Transverse colon (tissue), 4 donors: ENCODE measurements at regions not wholly inside any gene's neighbourhood (a gene's known extent, or its start where the extent isn't known, plus 50 kb on each side); places are given as distances from the start of the nearest gene placed in this dataset.

Source experiments
- DNase-seq: peaks from one replicate; pipeline ENCODE4 v3.0.0-alpha.2; 2019
- H3K27ac ChIP-seq, 4 donors: fragments of 200-600 bp; sonication (generic); 2 replicates each; pipeline ENCODE4 v1.5.1; 2016 to 2018; ENCODE audit warnings: inconsistent platforms in 4 of 4
- H3K27me3 ChIP-seq: fragments of 200-600 bp; sonication (generic); 2 replicates; pipeline ENCODE4 v1.5.1; 2017; ENCODE audit warnings: inconsistent platforms
- H3K36me3 ChIP-seq, 4 donors: fragments of 200-600 bp; sonication (generic); 2 replicates each; pipeline ENCODE4 v1.5.1; 2017 to 2019; ENCODE audit warnings: inconsistent platforms in 4 of 4
- H3K4me1 ChIP-seq, 4 donors: fragments of 200-600 bp; sonication (generic); 2 replicates each; pipeline ENCODE4 v1.5.1; 2017 to 2020; ENCODE audit warnings: inconsistent platforms in 4 of 4
- H3K4me3 ChIP-seq, 4 donors: fragments of 200-600 bp; sonication (generic); 1 replicate in 1 of 4; 2 replicates in 3 of 4; pipeline versions ENCODE4 v1.5.1 to v1.6.1; 2017 to 2019; ENCODE audit warnings: inconsistent platforms in 4 of 4
- H3K9me3 ChIP-seq, 2 donors: fragments of 200-600 bp; sonication (generic); 2 replicates each; pipeline ENCODE4 v1.5.1; 2017 to 2019; ENCODE audit warnings: inconsistent platforms in 2 of 2
- CTCF ChIP-seq, 5 experiments: fragments of 200-600 bp in 3 of 5; fragments of 450-650 bp in 2 of 5; sonication (generic) in 3 of 5; IDR thresholded peaks; 1 replicate in 2 of 5; 2 replicates in 3 of 5; pipeline ENCODE4 v1.5.1; 2016 to 2017; ENCODE audit warnings: antibody characterized with exemption in 5 of 5, inconsistent platforms in 3 of 5, mild to moderate bottlenecking in 2 of 5, moderate library complexity in 1 of 5
- EP300 ChIP-seq: sonication (generic); formaldehyde crosslinking; IDR thresholded peaks from one replicate; pipeline ENCODE4 v1.6.1; 2017; ENCODE audit warnings: antibody characterized with exemption, low read depth
- POLR2A ChIP-seq: fragments of 450-650 bp; IDR thresholded peaks from one replicate; pipeline ENCODE4 v1.6.1; 2016; ENCODE audit warnings: antibody characterized with exemption, mild to moderate bottlenecking, moderate library complexity
- POLR2AphosphoS5 ChIP-seq, 3 donors: sonication (generic); formaldehyde crosslinking; IDR thresholded peaks; one replicate each; pipeline ENCODE4 v1.6.1; 2016; ENCODE audit warnings: antibody characterized with exemption in 3 of 3
- WGBS, 2 donors: methylation state at CpG; one replicate each; pipeline ENCODE4 v1.1.5; 2018; ENCODE audit warnings: low coverage in 1 of 2; 5-methylcytosine and 5-hydroxymethylcytosine counted together
- in situ Hi-C, 4 donors: fragments of 200-750 bp; cut with MboI; loops; one replicate each; pipeline versions ENCODE4 v1.15.0 to v1.15.1; 2017; ENCODE audit warnings: low sequenced_read_pairs in 3 of 4, low pct_ligation_motif_present in 1 of 4, low pct_unique_long_range_greater_than_20kb in 1 of 4
- intact Hi-C: fragments of 100-400 bp; cut with DNase I; formaldehyde crosslinking; loops from one replicate; pipeline ENCODE4 v1.15.1; 2023; ENCODE audit warnings: low total_unique reads

DNA sequence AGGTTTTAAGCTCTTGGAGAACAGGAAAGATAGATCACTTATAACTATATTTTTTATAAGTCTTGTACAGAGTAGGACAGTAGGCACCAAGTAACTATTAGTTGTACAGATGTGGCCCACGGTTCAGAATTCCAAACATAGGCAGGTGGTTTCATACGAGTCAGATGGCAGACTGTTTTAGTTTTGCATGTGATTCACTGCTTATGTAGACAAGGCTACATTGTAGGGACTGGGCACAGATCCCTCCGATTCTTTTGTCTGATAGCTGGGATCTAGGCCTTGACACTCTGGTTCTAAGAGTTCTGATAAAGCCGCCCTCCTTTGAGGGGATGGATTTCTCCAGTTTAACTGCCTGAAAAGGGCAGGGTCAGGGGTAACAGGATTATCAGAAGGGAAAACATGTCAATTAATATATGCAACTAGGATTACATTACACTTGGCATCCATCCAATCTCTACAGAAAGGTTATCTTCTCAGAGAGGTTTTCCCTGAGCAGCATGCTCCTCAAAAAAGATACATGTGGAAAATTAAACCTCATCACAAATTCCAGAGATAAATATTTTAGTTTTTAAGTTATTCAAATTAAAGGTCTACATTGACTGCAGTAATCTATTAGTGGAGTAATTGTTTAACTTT is 87.8 kb downstream of the SPRY1 start:
- no peak for TF ChIP-seq POLR2AphosphoS5 (IDR thresholded peaks at IDR 0.05)
- Histone ChIP-seq H3K4me3 (no peak overlapping the region), H3K4me1 (peaks cover 0 to 5% (median 1%) of the 10 kb centered on the region in 4 donors), H3K27ac (no peak overlapping the region), H3K9me3 (no peaks in the 10 kb centered on the region), H3K27me3 (no peaks in the 10 kb centered on the region), H3K36me3 (no peaks in the 10 kb centered on the region)
- no peak for DNase-seq
- intact Hi-C loops (no loop called here), in situ Hi-C loops (no loop called here)
- WGBS, 2 donors: 67 to 89% methylated on average over 2 to 4 of the region's 4 CpGs

DNA sequence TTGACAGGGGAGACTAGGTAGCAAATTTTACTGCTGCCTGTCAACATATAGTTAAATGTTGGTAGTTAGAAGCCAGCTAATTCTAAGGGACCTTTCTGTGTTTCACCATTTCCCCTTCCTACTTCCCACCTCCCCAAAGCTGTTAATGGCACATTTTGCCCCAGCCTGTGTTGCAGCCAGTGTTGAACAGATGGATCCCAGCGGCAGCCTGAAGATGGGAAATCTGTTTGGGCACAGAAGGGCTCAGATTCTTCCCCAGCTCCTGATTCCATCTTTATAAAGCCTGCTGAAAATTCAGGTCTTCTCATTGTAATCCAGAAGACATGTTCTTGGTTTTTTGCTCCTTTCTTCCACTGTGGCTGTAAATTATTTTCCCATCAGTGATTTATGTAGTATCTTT is 89.0 kb downstream of the SPRY1 start:
- in situ Hi-C loops: no loop called here
- H3K9me3 ChIP-seq: no peaks in the 10 kb centered on the region
- intact Hi-C loops: no loop called here
- no peak overlapping the region for H3K27ac ChIP-seq
- no peaks in the 10 kb centered on the region for H3K27me3 ChIP-seq
- H3K4me3 ChIP-seq: no peak overlapping the region
- no peaks in the 10 kb centered on the region for H3K4me1 ChIP-seq
- TF ChIP-seq POLR2A: no peak
- TF ChIP-seq CTCF (IDR thresholded peaks at IDR 0.05): no peak
- no peak for TF ChIP-seq EP300
- no peak for TF ChIP-seq POLR2AphosphoS5 (IDR thresholded peaks at IDR 0.05)
- no peaks in the 10 kb centered on the region for H3K36me3 ChIP-seq
- WGBS, 2 donors: 80% methylated on average over 1 of the region's 1 CpG; no CpG with 5 or more reads in 1 of the 2 donors
- DNase-seq: no peak

- in situ Hi-C loops (no loop called here), intact Hi-C loops (no loop called here)
- H3K9me3 ChIP-seq: no peaks in the 10 kb centered on the region
- no peaks in the 10 kb centered on the region for H3K4me1 ChIP-seq
- TF ChIP-seq POLR2A (no peak), CTCF (IDR thresholded peaks at IDR 0.05) (no peak), POLR2AphosphoS5 (IDR thresholded peaks at IDR 0.05) (no peak), EP300 (no peak)
- DNase-seq: no peak
- no peak overlapping the region for H3K27ac ChIP-seq
- H3K27me3 ChIP-seq: no peaks in the 10 kb centered on the region
- 37 to 51% methylated on average over 5 of the region's 5 CpGs for WGBS, 2 donors
- H3K36me3 ChIP-seq: no peaks in the 10 kb centered on the region
- no peak overlapping the region for H3K4me3 ChIP-seq
Observed at GRCh38 chr4:123488916-123489315, 92.3 kb downstream of the SPRY1 start.

- no peak overlapping the region for H3K27ac ChIP-seq
- H3K4me3 ChIP-seq: no peak overlapping the region
- no peaks in the 10 kb centered on the region for H3K4me1 ChIP-seq
- no peaks in the 10 kb centered on the region for H3K9me3 ChIP-seq
- H3K27me3 ChIP-seq: no peaks in the 10 kb centered on the region
- in situ Hi-C loops: no loop called here
- no peak for TF ChIP-seq POLR2AphosphoS5 (IDR thresholded peaks at IDR 0.05)
- TF ChIP-seq POLR2A: no peak
- intact Hi-C loops: no loop called here
- no peaks in the 10 kb centered on the region for H3K36me3 ChIP-seq
- DNase-seq: no peak
- WGBS, 2 donors: 89% methylated on average over 2 of the region's 2 CpGs; no CpG with 5 or more reads in 1 of the 2 donors
Observed at GRCh38 chr4:123495530-123495929, 98.9 kb downstream of the SPRY1 start.

- DNase-seq: no peak
- Histone ChIP-seq H3K27ac (no peak overlapping the region), H3K4me3 (no peak overlapping the region), H3K4me1 (no peaks in the 10 kb centered on the region), H3K27me3 (no peaks in the 10 kb centered on the region), H3K9me3 (no peaks in the 10 kb centered on the region), H3K36me3 (no peaks in the 10 kb centered on the region)
- WGBS, 2 donors: 83 to 100% methylated on average over 3 to 4 of the region's 4 CpGs
- intact Hi-C loops: no loop called here
- in situ Hi-C loops: no loop called here
- TF ChIP-seq EP300 (no peak), POLR2A (no peak), CTCF (IDR thresholded peaks at IDR 0.05) (no peak), POLR2AphosphoS5 (IDR thresholded peaks at IDR 0.05) (no peak)
Observed at GRCh38 chr4:123496421-123496820, 99.8 kb downstream of the SPRY1 start.
